CD14-positive monocyte (primary cell): ENCODE measurements at regions not wholly inside any gene's neighbourhood (a gene's known extent, or its start where the extent isn't known, plus 50 kb on each side); places are given as distances from the start of the nearest gene placed in this dataset.

ENCODE experiments used
- DNase-seq, 3 donors: peaks; one replicate each; pipeline ENCODE4 v3.0.0-alpha.2; 2011 to 2022
- H2AFZ ChIP-seq: 2 replicates; pipeline ENCODE4 v1.6.0; 2012; ENCODE audit warnings: mild to moderate bottlenecking, low read depth, low read length, inconsistent platforms; ENCODE audit not compliant: insufficient read depth, poor library complexity, severe bottlenecking
- H3K27ac ChIP-seq, 2 donors: 1 replicate in 1 of 2; 2 replicates in 1 of 2; pipeline ENCODE4 v1.5.1; 2012 to 2013; ENCODE audit warnings: low read length in 2 of 2, control low read depth in 1 of 2, inconsistent platforms in 1 of 2, low read depth in 1 of 2, mild to moderate bottlenecking in 1 of 2
- H3K27me3 ChIP-seq, 2 donors: one replicate each; pipeline versions ENCODE4 v1.6.0 to v1.6.1; 2011 to 2013; ENCODE audit warnings: low read length in 2 of 2; ENCODE audit not compliant: control insufficient read depth in 2 of 2, insufficient read depth in 2 of 2
- H3K36me3 ChIP-seq, 2 donors: replicated peaks in 1 of 2; 1 replicate in 1 of 2; 2 replicates in 1 of 2; pipeline versions ENCODE4 v1.5.1 to v1.6.1; 2012 to 2013; ENCODE audit warnings: low read length in 2 of 2, control low read depth in 1 of 2, inconsistent platforms in 1 of 2, mild to moderate bottlenecking in 1 of 2; ENCODE audit not compliant: insufficient read depth in 2 of 2, control insufficient read depth in 1 of 2
- H3K4me1 ChIP-seq, 2 donors: 1 replicate in 1 of 2; 2 replicates in 1 of 2; pipeline versions ENCODE4 v1.5.1 to v1.6.1; 2012 to 2013; ENCODE audit warnings: low read length in 2 of 2, control low read depth in 1 of 2, inconsistent platforms in 1 of 2, mild to moderate bottlenecking in 1 of 2, moderate library complexity in 1 of 2; ENCODE audit not compliant: insufficient read depth in 2 of 2, control insufficient read depth in 1 of 2
- H3K4me2 ChIP-seq: replicated peaks from 2 replicates; pipeline ENCODE3; 2012; ENCODE audit warnings: low read length, moderate library complexity, mild to moderate bottlenecking; ENCODE audit not compliant: poor library complexity, severe bottlenecking; ENCODE audit errors: extremely low read depth
- H3K4me3 ChIP-seq, 3 experiments: fragments of 200-600 bp in 1 of 3; sonication (generic) in 1 of 3; replicated peaks in 1 of 3; 1 replicate in 2 of 3; 2 replicates in 1 of 3; pipeline ENCODE4 v1.5.1; 2011 to 2013; ENCODE audit warnings: low read length in 3 of 3, mild to moderate bottlenecking in 3 of 3, control low read depth in 2 of 3, low read depth in 2 of 3, inconsistent platforms in 1 of 3, moderate library complexity in 1 of 3
- H3K79me2 ChIP-seq: 2 replicates; pipeline ENCODE4 v1.6.0; 2012; ENCODE audit warnings: mild to moderate bottlenecking, control low read depth, inconsistent platforms, low read length, moderate library complexity; ENCODE audit not compliant: insufficient read depth
- H3K9ac ChIP-seq: 2 replicates; pipeline ENCODE4 v1.6.0; 2017; ENCODE audit warnings: low read length, mild to moderate bottlenecking; ENCODE audit not compliant: insufficient read depth, poor library complexity, severe bottlenecking
- H3K9me3 ChIP-seq, 2 donors: replicated peaks in 1 of 2; 1 replicate in 1 of 2; 2 replicates in 1 of 2; pipeline versions ENCODE4 v1.5.1 to v1.6.1; 2012 to 2013; ENCODE audit warnings: low read length in 2 of 2, control low read depth in 1 of 2; ENCODE audit not compliant: control insufficient read depth in 1 of 2, insufficient read depth in 1 of 2
- H4K20me1 ChIP-seq: 2 replicates; pipeline ENCODE4 v1.6.0; 2012; ENCODE audit warnings: mild to moderate bottlenecking, low read length, control low read depth, moderate library complexity; ENCODE audit not compliant: insufficient read depth
- H3K27ac Mint-ChIP-seq, 7 donors: one replicate each; pipeline ENCODE4 v1.8.0; 2020; ENCODE audit warnings: mild to moderate bottlenecking in 7 of 7, mixed read lengths in 7 of 7, moderate library complexity in 6 of 7, inconsistent platforms in 2 of 7
- H3K27me3 Mint-ChIP-seq, 3 donors: one replicate each; pipeline ENCODE4 v1.8.0; 2021 to 2022; ENCODE audit warnings: low read depth in 3 of 3, mild to moderate bottlenecking in 3 of 3, mixed read lengths in 3 of 3, moderate library complexity in 3 of 3, inconsistent platforms in 1 of 3
- H3K36me3 Mint-ChIP-seq, 2 donors: one replicate each; pipeline ENCODE4 v1.8.0; 2020; ENCODE audit warnings: mixed read lengths in 2 of 2, inconsistent platforms in 1 of 2, mild to moderate bottlenecking in 1 of 2
- H3K4me1 Mint-ChIP-seq: one replicate; pipeline ENCODE4 v1.8.0; 2020; ENCODE audit warnings: mild to moderate bottlenecking, mixed read lengths
- H3K4me3 Mint-ChIP-seq, 2 donors: one replicate each; pipeline ENCODE4 v1.8.0; 2020; ENCODE audit warnings: mild to moderate bottlenecking in 2 of 2, mixed read lengths in 2 of 2, moderate library complexity in 1 of 2
- H3K9me3 Mint-ChIP-seq, 7 donors: one replicate each; pipeline ENCODE4 v1.8.0; 2020 to 2022; ENCODE audit warnings: mixed read lengths in 7 of 7, mild to moderate bottlenecking in 6 of 7, moderate library complexity in 6 of 7, inconsistent platforms in 2 of 7
- CTCF ChIP-seq: fragments of 200-600 bp; IDR thresholded peaks from one replicate; pipeline ENCODE4 v1.8.0; 2022; ENCODE audit warnings: antibody characterized with exemption, mild to moderate bottlenecking
- WGBS: methylation state at CpG from one replicate; pipeline ENCODE4 v1.1.5; 2013; ENCODE audit warnings: missing lambda C conversion rate; ENCODE audit not compliant: insufficient coverage; 5-methylcytosine and 5-hydroxymethylcytosine counted together
- intact Hi-C, 2 donors: fragments of 100-400 bp; cut with micrococcal nuclease; formaldehyde crosslinking; loops; one replicate each; pipeline versions ENCODE4 v1.15.0 to v1.15.1; 2023

GRCh38 chr6:44598679-44599078, 211.2 kb downstream of the CDC5L start:
- no peaks in the 10 kb centered on the region for H3K79me2 ChIP-seq
- peaks cover 53% of the 10 kb centered on the region for H3K4me1 Mint-ChIP-seq
- no peak for TF ChIP-seq CTCF
- no peaks in the 10 kb centered on the region for H3K36me3 Mint-ChIP-seq
- intact Hi-C loops = loop anchor here in 1 of 2 donors (10.0 kb wide), 2 partner anchors 124 to 1326 kb away; no protein-coding TSS in a partner anchor
- H3K4me2 ChIP-seq = peak overlapping the region; percentile 7
- peaks cover 0 to 7% (median 0%) of the 10 kb centered on the region in 3 donors for H3K27me3 Mint-ChIP-seq
- peaks cover 0 to 1% (median 0%) of the 10 kb centered on the region in 7 donors for H3K9me3 Mint-ChIP-seq
- no peak for DNase-seq
- 2% methylated on average over 5 of the region's 5 CpGs for WGBS
- no peak overlapping the region for H3K9ac ChIP-seq
- H3K4me3 ChIP-seq = no peak overlapping the region
- no peak overlapping the region for H3K27ac ChIP-seq
- no peaks in the 10 kb centered on the region for H3K27me3 ChIP-seq
- H3K9me3 ChIP-seq = no peaks in the 10 kb centered on the region
- peaks cover 38 to 42% of the 10 kb centered on the region in 2 donors for H3K4me1 ChIP-seq
- H4K20me1 ChIP-seq = no peaks in the 10 kb centered on the region
- H3K36me3 ChIP-seq = no peaks in the 10 kb centered on the region
- H3K27ac Mint-ChIP-seq = no peak overlapping the region
- no peak overlapping the region for H3K4me3 Mint-ChIP-seq
- H2AFZ ChIP-seq = peak overlapping the region; percentile 57

- H3K36me3 ChIP-seq = no peaks in the 10 kb centered on the region
- no peak overlapping the region for H3K9ac ChIP-seq
- H3K9me3 ChIP-seq = no peaks in the 10 kb centered on the region
- peaks cover 30 to 37% of the 10 kb centered on the region in 2 donors for H3K4me1 ChIP-seq
- intact Hi-C loops = loop anchor here in 1 of 2 donors (10.0 kb wide), 2 partner anchors 125 to 1325 kb away; no protein-coding TSS in a partner anchor
- Mint-ChIP-seq H3K27ac (no peak overlapping the region), H3K9me3 (peaks cover 0 to 1% (median 0%) of the 10 kb centered on the region in 7 donors), H3K4me3 (no peak overlapping the region), H3K27me3 (peaks cover 0 to 7% (median 0%) of the 10 kb centered on the region in 3 donors), H3K4me1 (peaks cover 46% of the 10 kb centered on the region), H3K36me3 (no peaks in the 10 kb centered on the region)
- H4K20me1 ChIP-seq = no peaks in the 10 kb centered on the region
- TF ChIP-seq CTCF = no peak
- no peak overlapping the region for H2AFZ ChIP-seq
- no peaks in the 10 kb centered on the region for H3K27me3 ChIP-seq
- no peak overlapping the region for H3K4me2 ChIP-seq
- H3K79me2 ChIP-seq = no peaks in the 10 kb centered on the region
- 100% methylated on average over 3 of the region's 3 CpGs for WGBS
- no peak overlapping the region for H3K4me3 ChIP-seq
- no peak overlapping the region for H3K27ac ChIP-seq
- no peak for DNase-seq
These were observed 212.2 kb downstream of the CDC5L start for GRCh38 chr6:44599672-44600071.
